ENCODE measurements at regions not wholly inside any gene's neighbourhood (a gene's known extent, or its start where the extent isn't known, plus 50 kb on each side); places are given as distances from the start of the nearest gene placed in this dataset.

- Histone ChIP-seq H2BK5ac (ENCODE audit: low read length) (no peak overlapping the region), H2BK120ac (ENCODE audit: low read depth, low read length) (no peak overlapping the region), H2BK12ac (ENCODE audit: low read length) (no peak overlapping the region), H3K4me3 (ENCODE audit: low read length in 2 of 2) (no peak overlapping the region), H3K9ac (ENCODE audit: low read depth, low read length, poor library complexity) (no peak overlapping the region), H4K91ac (ENCODE audit: low read depth, low read length, poor library complexity) (no peak overlapping the region), H3K27ac (replicated peaks; ENCODE audit: low read length) (no peak overlapping the region), H2AK5ac (ENCODE audit: low read depth, low read length) (no peak overlapping the region), H3K79me1 (ENCODE audit: low read depth, low read length) (no peaks in the 10 kb centered on the region), H3K23ac (ENCODE audit: low read depth, low read length, poor library complexity) (no peak overlapping the region), H3K9me3 (replicated peaks in 1 of 2; ENCODE audit: control insufficient read depth in 2 of 2, insufficient read depth in 1 of 2, low read depth in 1 of 2, low read length in 2 of 2) (peaks cover 0 to 2% of the 10 kb centered on the region in 2 donors), H4K8ac (ENCODE audit: low read depth, low read length) (no peak overlapping the region), H2BK15ac (ENCODE audit: low read length) (no peak overlapping the region), H3K4me1 (ENCODE audit: control insufficient read depth in 2 of 2, insufficient read depth in 1 of 2, low read depth in 1 of 2, low read length in 2 of 2) (no peaks in the 10 kb centered on the region), H3K4me2 (ENCODE audit: insufficient read depth, low read length, poor library complexity, severe bottlenecking) (no peak overlapping the region), H3K14ac (ENCODE audit: low read length) (no peak overlapping the region), H3K4ac (ENCODE audit: low read length) (no peak overlapping the region), H2AFZ (ENCODE audit: low read length) (no peak overlapping the region), H3K27me3 (ENCODE audit: control insufficient read depth in 3 of 3, insufficient read depth in 3 of 3, low read depth in 1 of 3, low read length in 3 of 3) (no peaks in the 10 kb centered on the region), H3K36me3 (replicated peaks in 1 of 2; ENCODE audit: control insufficient read depth in 2 of 2, insufficient read depth in 2 of 2, low read length in 2 of 2) (no peaks in the 10 kb centered on the region), H3K18ac (ENCODE audit: low read length) (no peak overlapping the region)
- WGBS, 2 donors (ENCODE audit: extremely low coverage in 2 of 2, insufficient read length in 2 of 2, insufficient replicate concordance in 1 of 2), result no CpG with 5 or more reads among the region's 1 CpG
- no peak for DNase-seq (ENCODE audit: low spot score)
Measured at GRCh38 chr1:60376196-60376595, 302.6 kb upstream of the C1orf87 start.

- H3K4me3 ChIP-seq (ENCODE audit: low read length in 2 of 2), result no peak overlapping the region
- DNase-seq (ENCODE audit: low spot score), result no peak
- no peak overlapping the region for H3K23ac ChIP-seq (ENCODE audit: low read depth, low read length, poor library complexity)
- no peaks in the 10 kb centered on the region for H3K27me3 ChIP-seq (ENCODE audit: control insufficient read depth in 3 of 3, insufficient read depth in 3 of 3, low read depth in 1 of 3, low read length in 3 of 3)
- H2BK5ac ChIP-seq (ENCODE audit: low read length), result no peak overlapping the region
- no peaks in the 10 kb centered on the region for H3K4me1 ChIP-seq (ENCODE audit: control insufficient read depth in 2 of 2, insufficient read depth in 1 of 2, low read depth in 1 of 2, low read length in 2 of 2)
- H4K8ac ChIP-seq (ENCODE audit: low read depth, low read length), result no peak overlapping the region
- peaks cover 0 to 2% of the 10 kb centered on the region in 2 donors for H3K9me3 ChIP-seq (replicated peaks in 1 of 2; ENCODE audit: control insufficient read depth in 2 of 2, insufficient read depth in 1 of 2, low read depth in 1 of 2, low read length in 2 of 2)
- H4K91ac ChIP-seq (ENCODE audit: low read depth, low read length, poor library complexity), result no peak overlapping the region
- H3K4ac ChIP-seq (ENCODE audit: low read length), result no peak overlapping the region
- H3K27ac ChIP-seq (replicated peaks; ENCODE audit: low read length), result no peak overlapping the region
- H3K36me3 ChIP-seq (replicated peaks in 1 of 2; ENCODE audit: control insufficient read depth in 2 of 2, insufficient read depth in 2 of 2, low read length in 2 of 2), result no peaks in the 10 kb centered on the region
- H2BK15ac ChIP-seq (ENCODE audit: low read length), result no peak overlapping the region
- H2BK12ac ChIP-seq (ENCODE audit: low read length), result no peak overlapping the region
- WGBS, 2 donors (ENCODE audit: extremely low coverage in 2 of 2, insufficient read length in 2 of 2, insufficient replicate concordance in 1 of 2), result no CpG with 5 or more reads among the region's 1 CpG
- H3K18ac ChIP-seq (ENCODE audit: low read length), result no peak overlapping the region
- H2AFZ ChIP-seq (ENCODE audit: low read length), result no peak overlapping the region
- no peaks in the 10 kb centered on the region for H3K79me1 ChIP-seq (ENCODE audit: low read depth, low read length)
- H2BK120ac ChIP-seq (ENCODE audit: low read depth, low read length), result no peak overlapping the region
- H3K9ac ChIP-seq (ENCODE audit: low read depth, low read length, poor library complexity), result no peak overlapping the region
- no peak overlapping the region for H3K4me2 ChIP-seq (ENCODE audit: insufficient read depth, low read length, poor library complexity, severe bottlenecking)
- H2AK5ac ChIP-seq (ENCODE audit: low read depth, low read length), result no peak overlapping the region
- H3K14ac ChIP-seq (ENCODE audit: low read length), result no peak overlapping the region
Measured at GRCh38 chr1:60374537-60374936, 301.0 kb upstream of the C1orf87 start.

GRCh38 chr1:60367532-60367931 is 294.0 kb upstream of the C1orf87 start:
- Histone ChIP-seq H2AFZ (ENCODE audit: low read length) (no peak overlapping the region), H4K8ac (ENCODE audit: low read depth, low read length) (no peak overlapping the region), H3K4me2 (ENCODE audit: insufficient read depth, low read length, poor library complexity, severe bottlenecking) (no peak overlapping the region), H3K4me3 (ENCODE audit: low read length in 2 of 2) (no peak overlapping the region), H3K27ac (replicated peaks; ENCODE audit: low read length) (no peak overlapping the region), H3K9ac (ENCODE audit: low read depth, low read length, poor library complexity) (no peak overlapping the region), H3K27me3 (ENCODE audit: control insufficient read depth in 3 of 3, insufficient read depth in 3 of 3, low read depth in 1 of 3, low read length in 3 of 3) (no peaks in the 10 kb centered on the region), H2BK120ac (ENCODE audit: low read depth, low read length) (no peak overlapping the region), H3K9me3 (replicated peaks in 1 of 2; ENCODE audit: control insufficient read depth in 2 of 2, insufficient read depth in 1 of 2, low read depth in 1 of 2, low read length in 2 of 2) (no peaks in the 10 kb centered on the region), H3K36me3 (replicated peaks in 1 of 2; ENCODE audit: control insufficient read depth in 2 of 2, insufficient read depth in 2 of 2, low read length in 2 of 2) (no peaks in the 10 kb centered on the region), H2BK5ac (ENCODE audit: low read length) (no peak overlapping the region), H3K14ac (ENCODE audit: low read length) (no peak overlapping the region), H4K91ac (ENCODE audit: low read depth, low read length, poor library complexity) (no peak overlapping the region), H3K18ac (ENCODE audit: low read length) (no peak overlapping the region), H2BK12ac (ENCODE audit: low read length) (no peak overlapping the region), H3K79me1 (ENCODE audit: low read depth, low read length) (no peaks in the 10 kb centered on the region), H2AK5ac (ENCODE audit: low read depth, low read length) (no peak overlapping the region), H3K23ac (ENCODE audit: low read depth, low read length, poor library complexity) (no peak overlapping the region), H3K4ac (ENCODE audit: low read length) (no peak overlapping the region), H3K4me1 (ENCODE audit: control insufficient read depth in 2 of 2, insufficient read depth in 1 of 2, low read depth in 1 of 2, low read length in 2 of 2) (no peaks in the 10 kb centered on the region), H2BK15ac (ENCODE audit: low read length) (no peak overlapping the region)
- DNase-seq (ENCODE audit: low spot score), result no peak
- no CpG with 5 or more reads among the region's 7 CpGs for WGBS, 2 donors (ENCODE audit: extremely low coverage in 2 of 2, insufficient read length in 2 of 2, insufficient replicate concordance in 1 of 2)

GRCh38 chr1:60359431-60359830 is 285.9 kb upstream of the C1orf87 start:
- WGBS, 2 donors (ENCODE audit: extremely low coverage in 2 of 2, insufficient read length in 2 of 2, insufficient replicate concordance in 1 of 2), result no CpG with 5 or more reads among the region's 3 CpGs
- no peak overlapping the region for H3K4me3 ChIP-seq (ENCODE audit: low read length in 2 of 2)
- H3K4me2 ChIP-seq (ENCODE audit: insufficient read depth, low read length, poor library complexity, severe bottlenecking), result no peak overlapping the region

More at GRCh38 chr1:60359431-60359830, 285.9 kb upstream of the C1orf87 start:
- Histone ChIP-seq H3K36me3 (replicated peaks in 1 of 2; ENCODE audit: control insufficient read depth in 2 of 2, insufficient read depth in 2 of 2, low read length in 2 of 2) (no peaks in the 10 kb centered on the region), H2BK120ac (ENCODE audit: low read depth, low read length) (no peak overlapping the region), H4K91ac (ENCODE audit: low read depth, low read length, poor library complexity) (no peak overlapping the region), H3K23ac (ENCODE audit: low read depth, low read length, poor library complexity) (no peak overlapping the region), H2BK12ac (ENCODE audit: low read length) (no peak overlapping the region), H3K9me3 (replicated peaks in 1 of 2; ENCODE audit: control insufficient read depth in 2 of 2, insufficient read depth in 1 of 2, low read depth in 1 of 2, low read length in 2 of 2) (no peaks in the 10 kb centered on the region), H3K79me1 (ENCODE audit: low read depth, low read length) (no peaks in the 10 kb centered on the region), H4K8ac (ENCODE audit: low read depth, low read length) (no peak overlapping the region), H3K4ac (ENCODE audit: low read length) (no peak overlapping the region), H2BK15ac (ENCODE audit: low read length) (no peak overlapping the region), H3K18ac (ENCODE audit: low read length) (no peak overlapping the region), H3K14ac (ENCODE audit: low read length) (no peak overlapping the region), H3K4me1 (ENCODE audit: control insufficient read depth in 2 of 2, insufficient read depth in 1 of 2, low read depth in 1 of 2, low read length in 2 of 2) (no peaks in the 10 kb centered on the region), H3K27ac (replicated peaks; ENCODE audit: low read length) (no peak overlapping the region), H2AFZ (ENCODE audit: low read length) (no peak overlapping the region), H2BK5ac (ENCODE audit: low read length) (no peak overlapping the region), H3K27me3 (ENCODE audit: control insufficient read depth in 3 of 3, insufficient read depth in 3 of 3, low read depth in 1 of 3, low read length in 3 of 3) (no peaks in the 10 kb centered on the region), H2AK5ac (ENCODE audit: low read depth, low read length) (no peak overlapping the region), H3K9ac (ENCODE audit: low read depth, low read length, poor library complexity) (no peak overlapping the region)
- no peak for DNase-seq (ENCODE audit: low spot score)
